IMR-90 (cell line): ENCODE measurements at regions not wholly inside any gene's neighbourhood (a gene's known extent, or its start where the extent isn't known, plus 50 kb on each side); places are given as distances from the start of the nearest gene placed in this dataset.

Experiments used
- ATAC-seq: fragments of 200-7000 bp; cut with Tn5 transposase; 2 replicates; pipeline ENCODE4 v1.9.1; 2020; ENCODE audit warnings: low read depth, mild to moderate bottlenecking, moderate library complexity
- BruUV-seq: library from RNA; stranded (reverse); fragments of 400-500 nt; replicated peaks from 2 replicates; lab custom pipeline; 2021; lab: Mats Ljungman, UMichigan
- CTCF ChIA-PET: fragments of 300-600 bp; formaldehyde crosslinking; extraction: SDS; loops from one replicate; lab custom pipeline; 2021; ENCODE audit warnings: antibody characterized with exemption; lab: Yijun Ruan, JAX
- POLR2A ChIA-PET: fragments of 300-600 bp; sonication (Branson Sonifier 250); formaldehyde crosslinking; loops from one replicate; lab custom pipeline; 2022; ENCODE audit warnings: antibody characterized with exemption; ENCODE audit not compliant: unreplicated experiment; lab: Charles Lee
- DNase-seq: peaks from one replicate; pipeline ENCODE4 v3.0.0; 2013
- H2AFZ ChIP-seq: replicated peaks from 2 replicates; pipeline ENCODE3; 2013; ENCODE audit warnings: low read length, mild to moderate bottlenecking; ENCODE audit not compliant: poor library complexity
- H2AK5ac ChIP-seq: 2 replicates; pipeline ENCODE4 v1.6.1; 2013; ENCODE audit warnings: low read depth, low read length, inconsistent platforms
- H2AK9ac ChIP-seq: replicated peaks from 2 replicates; pipeline ENCODE3; 2013; ENCODE audit warnings: mild to moderate bottlenecking, low read depth, low read length, moderate library complexity; ENCODE audit not compliant: poor library complexity
- H2BK120ac ChIP-seq: 2 replicates; pipeline ENCODE4 v1.6.1; 2013; ENCODE audit warnings: low read depth, low read length, inconsistent platforms
- H2BK15ac ChIP-seq: 3 replicates; pipeline ENCODE4 v1.6.1; 2013; ENCODE audit warnings: low read depth, low read length, inconsistent platforms
- H2BK20ac ChIP-seq: 2 replicates; pipeline ENCODE4 v1.6.1; 2013; ENCODE audit warnings: low read depth, mild to moderate bottlenecking, inconsistent platforms, low read length, moderate library complexity
- H2BK5ac ChIP-seq: 2 replicates; pipeline ENCODE4 v1.6.1; 2013; ENCODE audit warnings: mild to moderate bottlenecking, low read depth, low read length, inconsistent platforms; ENCODE audit not compliant: poor library complexity, severe bottlenecking
- H3K14ac ChIP-seq: replicated peaks from 2 replicates; pipeline ENCODE4 v1.6.1; 2013; ENCODE audit warnings: low read depth, low read length, inconsistent platforms
- H3K18ac ChIP-seq: 2 replicates; pipeline ENCODE4 v1.6.1; 2013; ENCODE audit warnings: low read depth, low read length, control low read depth
- H3K23ac ChIP-seq: 2 replicates; pipeline ENCODE4 v1.6.1; 2013; ENCODE audit warnings: low read depth, low read length, inconsistent platforms
- H3K27ac ChIP-seq: 2 replicates; pipeline ENCODE4 v1.5.1; 2013; ENCODE audit warnings: mild to moderate bottlenecking, control low read depth, low read length; ENCODE audit not compliant: insufficient read depth
- H3K27me3 ChIP-seq: 2 replicates; pipeline ENCODE4 v1.6.1; 2013; ENCODE audit warnings: low read length; ENCODE audit not compliant: control insufficient read depth, insufficient read depth
- H3K36me3 ChIP-seq: 2 replicates; pipeline ENCODE4 v1.6.1; 2013; ENCODE audit warnings: low read length, mixed read lengths; ENCODE audit not compliant: control insufficient read depth, insufficient read depth
- H3K4ac ChIP-seq: 2 replicates; pipeline ENCODE4 v1.6.1; 2013; ENCODE audit warnings: low read depth, low read length, inconsistent platforms
- H3K4me1 ChIP-seq: 2 replicates; pipeline ENCODE4 v1.6.1; 2013; ENCODE audit warnings: low read length, mixed read lengths; ENCODE audit not compliant: control insufficient read depth, insufficient read depth
- H3K4me2 ChIP-seq: 2 replicates; pipeline ENCODE4 v1.6.1; 2013; ENCODE audit warnings: low read depth, mild to moderate bottlenecking, control low read depth, low read length, moderate library complexity
- H3K4me3 ChIP-seq: 2 replicates; pipeline ENCODE4 v1.5.1; 2013; ENCODE audit warnings: low read depth, mild to moderate bottlenecking, control low read depth, low read length, moderate library complexity; ENCODE audit not compliant: insufficient read depth
- H3K56ac ChIP-seq: 2 replicates; pipeline ENCODE4 v1.6.1; 2013; ENCODE audit warnings: low read length, inconsistent platforms; ENCODE audit not compliant: insufficient read depth; ENCODE audit errors: extremely low read depth
- H3K79me1 ChIP-seq, 2 experiments: 2 replicates each; pipeline ENCODE4 v1.6.1; 2013; ENCODE audit warnings: low read length in 2 of 2, inconsistent platforms in 1 of 2, low read depth in 1 of 2
- H3K9ac ChIP-seq: 2 replicates; pipeline ENCODE4 v1.6.1; 2013; ENCODE audit warnings: low read depth, low read length, control low read depth
- H3K9me1 ChIP-seq: 2 replicates; pipeline ENCODE4 v1.6.1; 2013; ENCODE audit warnings: low read length, inconsistent platforms; ENCODE audit not compliant: insufficient read depth
- H3K9me3 ChIP-seq: 2 replicates; pipeline ENCODE4 v1.6.1; 2013; ENCODE audit warnings: low read length; ENCODE audit not compliant: control insufficient read depth, insufficient read depth
- H4K20me1 ChIP-seq: 2 replicates; pipeline ENCODE4 v1.6.1; 2013; ENCODE audit warnings: low read length, inconsistent platforms; ENCODE audit not compliant: insufficient read depth
- H4K5ac ChIP-seq: 2 replicates; pipeline ENCODE4 v1.6.1; 2013; ENCODE audit warnings: mild to moderate bottlenecking, low read depth, low read length, control low read depth
- H4K8ac ChIP-seq, 2 experiments: 2 replicates each; pipeline ENCODE4 v1.6.1; 2013; ENCODE audit warnings: low read depth in 2 of 2, low read length in 2 of 2, control low read depth in 1 of 2, inconsistent platforms in 1 of 2
- H4K91ac ChIP-seq: 2 replicates; pipeline ENCODE4 v1.6.1; 2013; ENCODE audit warnings: low read depth, low read length, inconsistent platforms; ENCODE audit not compliant: insufficient read depth
- CHD1 ChIP-seq: IDR thresholded peaks from 2 replicates; pipeline ENCODE4 v1.6.1; 2012; ENCODE audit warnings: low read depth, low read length, improper control_type of control experiment
- FOS ChIP-seq: fragments of 150-350 bp; IDR thresholded peaks from 2 replicates; pipeline ENCODE4 v1.6.1; 2016; ENCODE audit warnings: low read depth, low read length
- MAFK ChIP-seq: IDR thresholded peaks from 2 replicates; pipeline ENCODE4 v1.6.1; 2012; ENCODE audit warnings: low read depth, low read length, improper control_type of control experiment
- MAZ ChIP-seq: IDR thresholded peaks from 2 replicates; pipeline ENCODE4 v1.6.1; 2012; ENCODE audit warnings: low read depth, mild to moderate bottlenecking, low read length, improper control_type of control experiment, moderate library complexity, borderline replicate concordance
- NFE2L2 ChIP-seq: fragments of 150-350 bp; IDR thresholded peaks from 2 replicates; pipeline ENCODE4 v1.6.1; 2016; ENCODE audit warnings: low read depth, mild to moderate bottlenecking, low read length
- RFX5 ChIP-seq: IDR thresholded peaks from 2 replicates; pipeline ENCODE4 v1.8.0; 2012; ENCODE audit warnings: low read depth, mild to moderate bottlenecking, low read length, moderate library complexity
- SMC3 ChIP-seq: fragments of 150-350 bp; IDR thresholded peaks from 2 replicates; pipeline ENCODE4 v1.6.1; 2016; ENCODE audit warnings: low read depth, mild to moderate bottlenecking, antibody characterized with exemption, low read length, moderate library complexity
- WGBS, 2 experiments: methylation state at CpG; one replicate each; pipeline versions ENCODE4 v1.1.5 to v1.1.7; 2013; ENCODE audit warnings: missing lambda C conversion rate in 2 of 2; ENCODE audit not compliant: insufficient read length in 1 of 2; ENCODE audit errors: extremely low coverage in 2 of 2; 5-methylcytosine and 5-hydroxymethylcytosine counted together
- dilution Hi-C: fragments of 300-500 bp; cut with HindIII; formaldehyde crosslinking; loops from one replicate; pipeline ENCODE4 v1.14.3; 2018; ENCODE audit warnings: low sequenced_read_pairs; ENCODE audit not compliant: unreplicated experiment
- in situ Hi-C: fragments of 300-500 bp; cut with MboI; formaldehyde crosslinking; loops from 3 replicates; pipeline ENCODE4 v1.14.3; 2019; ENCODE audit warnings: low sequenced_read_pairs, inconsistent platforms, mixed read lengths
- intact Hi-C: fragments of 100-400 bp; cut with micrococcal nuclease; formaldehyde crosslinking; loops from 2 replicates; pipeline ENCODE4 v1.10.0; 2022
- TF ChIP-seq, protein P1 (sequence below): conservative IDR thresholded peaks from 2 replicates; pipeline ENCODE4 v1.5.1; 2012; ENCODE audit warnings: mild to moderate bottlenecking, low read depth, low read length, improper control_type of control experiment
- TF ChIP-seq, protein P2 (sequence below): fragments of 150-350 bp; IDR thresholded peaks from 2 replicates; pipeline ENCODE4 v1.6.1; 2016; ENCODE audit warnings: low read depth, mild to moderate bottlenecking, low read length, moderate library complexity, borderline replicate concordance

DNA sequence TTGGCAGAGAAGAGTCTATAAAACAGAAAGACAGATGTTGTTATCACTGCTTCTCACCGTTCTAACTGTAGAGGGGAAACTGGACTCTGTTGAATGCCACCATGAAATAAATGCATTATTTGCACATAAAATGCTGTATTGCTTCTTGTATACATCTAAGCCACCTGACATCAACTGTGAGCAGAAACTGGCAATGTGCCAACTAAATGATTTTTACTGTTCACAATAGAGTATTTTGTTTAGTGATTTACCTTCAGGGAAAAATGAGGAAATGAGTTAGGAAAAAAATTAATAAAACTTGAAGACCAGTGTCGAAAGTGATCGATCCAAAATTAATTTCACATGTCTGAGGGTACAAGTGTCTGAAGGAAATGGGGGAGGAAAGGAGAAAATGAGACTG lies 65.9 kb upstream of the TNIP3 start:
- no peak overlapping the region for H3K4me3 ChIP-seq
- no peak for TF ChIP-seq MAFK
- TF ChIP-seq, protein P1, sequence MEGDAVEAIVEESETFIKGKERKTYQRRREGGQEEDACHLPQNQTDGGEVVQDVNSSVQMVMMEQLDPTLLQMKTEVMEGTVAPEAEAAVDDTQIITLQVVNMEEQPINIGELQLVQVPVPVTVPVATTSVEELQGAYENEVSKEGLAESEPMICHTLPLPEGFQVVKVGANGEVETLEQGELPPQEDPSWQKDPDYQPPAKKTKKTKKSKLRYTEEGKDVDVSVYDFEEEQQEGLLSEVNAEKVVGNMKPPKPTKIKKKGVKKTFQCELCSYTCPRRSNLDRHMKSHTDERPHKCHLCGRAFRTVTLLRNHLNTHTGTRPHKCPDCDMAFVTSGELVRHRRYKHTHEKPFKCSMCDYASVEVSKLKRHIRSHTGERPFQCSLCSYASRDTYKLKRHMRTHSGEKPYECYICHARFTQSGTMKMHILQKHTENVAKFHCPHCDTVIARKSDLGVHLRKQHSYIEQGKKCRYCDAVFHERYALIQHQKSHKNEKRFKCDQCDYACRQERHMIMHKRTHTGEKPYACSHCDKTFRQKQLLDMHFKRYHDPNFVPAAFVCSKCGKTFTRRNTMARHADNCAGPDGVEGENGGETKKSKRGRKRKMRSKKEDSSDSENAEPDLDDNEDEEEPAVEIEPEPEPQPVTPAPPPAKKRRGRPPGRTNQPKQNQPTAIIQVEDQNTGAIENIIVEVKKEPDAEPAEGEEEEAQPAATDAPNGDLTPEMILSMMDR, result no peak
- no peak for TF ChIP-seq CHD1
- no peak for TF ChIP-seq NFE2L2
- no peak for TF ChIP-seq MAZ
- TF ChIP-seq RFX5, result no peak
- TF ChIP-seq SMC3, result no peak
- TF ChIP-seq FOS, result no peak
- TF ChIP-seq, protein P2, sequence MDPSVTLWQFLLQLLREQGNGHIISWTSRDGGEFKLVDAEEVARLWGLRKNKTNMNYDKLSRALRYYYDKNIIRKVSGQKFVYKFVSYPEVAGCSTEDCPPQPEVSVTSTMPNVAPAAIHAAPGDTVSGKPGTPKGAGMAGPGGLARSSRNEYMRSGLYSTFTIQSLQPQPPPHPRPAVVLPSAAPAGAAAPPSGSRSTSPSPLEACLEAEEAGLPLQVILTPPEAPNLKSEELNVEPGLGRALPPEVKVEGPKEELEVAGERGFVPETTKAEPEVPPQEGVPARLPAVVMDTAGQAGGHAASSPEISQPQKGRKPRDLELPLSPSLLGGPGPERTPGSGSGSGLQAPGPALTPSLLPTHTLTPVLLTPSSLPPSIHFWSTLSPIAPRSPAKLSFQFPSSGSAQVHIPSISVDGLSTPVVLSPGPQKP, result no peak
- no CpG with 5 or more reads among the region's 3 CpGs for WGBS, 2 experiments
- H4K20me1 ChIP-seq, result no peaks in the 10 kb centered on the region
- no peak overlapping the region for H3K9ac ChIP-seq
- H3K4me1 ChIP-seq, result no peaks in the 10 kb centered on the region
- no peak overlapping the region for H3K23ac ChIP-seq
- ATAC-seq (no peak), DNase-seq (no peak)
- H3K27ac ChIP-seq, result no peak overlapping the region
- ChIA-PET CTCF (no interaction called here), POLR2A (no interaction called here)
- H3K14ac ChIP-seq, result no peak overlapping the region
- H2AK5ac ChIP-seq, result no peak overlapping the region
- H4K8ac ChIP-seq, result no peak overlapping the region
- no peak overlapping the region for H2BK20ac ChIP-seq
- no peak overlapping the region for H3K4ac ChIP-seq
- H3K18ac ChIP-seq, result no peak overlapping the region
- no peak overlapping the region for H4K91ac ChIP-seq
- BruUV-seq, result no TSS peak
- in situ Hi-C loops (no loop called here), dilution Hi-C loops (no loop called here), intact Hi-C loops (no loop called here)
- peaks cover 1% of the 10 kb centered on the region; the same call in 1 of the 2 replicates for H3K27me3 ChIP-seq
- no peaks in the 10 kb centered on the region for H3K9me1 ChIP-seq
- no peak overlapping the region for H2BK120ac ChIP-seq
- H3K79me1 ChIP-seq, result no peaks in the 10 kb centered on the region
- no peak overlapping the region for H3K4me2 ChIP-seq
- H2BK5ac ChIP-seq, result no peak overlapping the region
- H2AK9ac ChIP-seq, result no peak overlapping the region
- H2AFZ ChIP-seq, result no peak overlapping the region
- no peak overlapping the region for H4K5ac ChIP-seq
- H3K36me3 ChIP-seq, result no peaks in the 10 kb centered on the region
- no peaks in the 10 kb centered on the region for H3K9me3 ChIP-seq
- no peak overlapping the region for H3K56ac ChIP-seq
- no peak overlapping the region for H2BK15ac ChIP-seq
